Tibial nerve (tissue), 3 donors: ENCODE measurements at regions not wholly inside any gene's neighbourhood (a gene's known extent, or its start where the extent isn't known, plus 50 kb on each side); places are given as distances from the start of the nearest gene placed in this dataset.

ENCODE experiments used
- CTCF ChIP-seq, 5 experiments: fragments of 200-600 bp in 3 of 5; fragments of 450-650 bp in 2 of 5; sonication (generic) in 3 of 5; IDR thresholded peaks; one replicate each; pipeline ENCODE4 v1.5.1; 2016 to 2019; ENCODE audit warnings: antibody characterized with exemption in 5 of 5, mild to moderate bottlenecking in 3 of 5, moderate library complexity in 2 of 5
- POLR2A ChIP-seq, 2 donors: fragments of 450-650 bp; IDR thresholded peaks; one replicate each; pipeline ENCODE4 v1.6.1; 2017; ENCODE audit warnings: antibody characterized with exemption in 2 of 2, mild to moderate bottlenecking in 2 of 2, moderate library complexity in 2 of 2

GRCh38 chr18:77859634-77860033 lies 610.0 kb downstream of the GALR1 start:
- TF ChIP-seq CTCF (IDR thresholded peaks at IDR 0.05) (no peak), POLR2A (IDR thresholded peaks at IDR 0.05) (no peak)
